IMR-90 (cell line): ENCODE measurements at regions not wholly inside any gene's neighbourhood (a gene's known extent, or its start where the extent isn't known, plus 50 kb on each side); places are given as distances from the start of the nearest gene placed in this dataset.

Source experiments
- ATAC-seq: fragments of 200-7000 bp; cut with Tn5 transposase; 2 replicates; pipeline ENCODE4 v1.9.1; 2020; ENCODE audit warnings: low read depth, mild to moderate bottlenecking, moderate library complexity
- BruUV-seq: library from RNA; stranded (reverse); fragments of 400-500 nt; replicated peaks from 2 replicates; lab custom pipeline; 2021; lab: Mats Ljungman, UMichigan
- CTCF ChIA-PET: fragments of 300-600 bp; formaldehyde crosslinking; extraction: SDS; loops from one replicate; lab custom pipeline; 2021; ENCODE audit warnings: antibody characterized with exemption; lab: Yijun Ruan, JAX
- POLR2A ChIA-PET: fragments of 300-600 bp; sonication (Branson Sonifier 250); formaldehyde crosslinking; loops from one replicate; lab custom pipeline; 2022; ENCODE audit warnings: antibody characterized with exemption; ENCODE audit not compliant: unreplicated experiment; lab: Charles Lee
- DNase-seq: peaks from one replicate; pipeline ENCODE4 v3.0.0; 2013
- H2AFZ ChIP-seq: replicated peaks from 2 replicates; pipeline ENCODE3; 2013; ENCODE audit warnings: low read length, mild to moderate bottlenecking; ENCODE audit not compliant: poor library complexity
- H2AK5ac ChIP-seq: 2 replicates; pipeline ENCODE4 v1.6.1; 2013; ENCODE audit warnings: low read depth, low read length, inconsistent platforms
- H2AK9ac ChIP-seq: replicated peaks from 2 replicates; pipeline ENCODE3; 2013; ENCODE audit warnings: mild to moderate bottlenecking, low read depth, low read length, moderate library complexity; ENCODE audit not compliant: poor library complexity
- H2BK120ac ChIP-seq: 2 replicates; pipeline ENCODE4 v1.6.1; 2013; ENCODE audit warnings: low read depth, low read length, inconsistent platforms
- H2BK15ac ChIP-seq: 3 replicates; pipeline ENCODE4 v1.6.1; 2013; ENCODE audit warnings: low read depth, low read length, inconsistent platforms
- H2BK20ac ChIP-seq: 2 replicates; pipeline ENCODE4 v1.6.1; 2013; ENCODE audit warnings: low read depth, mild to moderate bottlenecking, inconsistent platforms, low read length, moderate library complexity
- H2BK5ac ChIP-seq: 2 replicates; pipeline ENCODE4 v1.6.1; 2013; ENCODE audit warnings: mild to moderate bottlenecking, low read depth, low read length, inconsistent platforms; ENCODE audit not compliant: poor library complexity, severe bottlenecking
- H3K14ac ChIP-seq: replicated peaks from 2 replicates; pipeline ENCODE4 v1.6.1; 2013; ENCODE audit warnings: low read depth, low read length, inconsistent platforms
- H3K18ac ChIP-seq: 2 replicates; pipeline ENCODE4 v1.6.1; 2013; ENCODE audit warnings: low read depth, low read length, control low read depth
- H3K23ac ChIP-seq: 2 replicates; pipeline ENCODE4 v1.6.1; 2013; ENCODE audit warnings: low read depth, low read length, inconsistent platforms
- H3K27ac ChIP-seq: 2 replicates; pipeline ENCODE4 v1.5.1; 2013; ENCODE audit warnings: mild to moderate bottlenecking, control low read depth, low read length; ENCODE audit not compliant: insufficient read depth
- H3K27me3 ChIP-seq: 2 replicates; pipeline ENCODE4 v1.6.1; 2013; ENCODE audit warnings: low read length; ENCODE audit not compliant: control insufficient read depth, insufficient read depth
- H3K36me3 ChIP-seq: 2 replicates; pipeline ENCODE4 v1.6.1; 2013; ENCODE audit warnings: low read length, mixed read lengths; ENCODE audit not compliant: control insufficient read depth, insufficient read depth
- H3K4ac ChIP-seq: 2 replicates; pipeline ENCODE4 v1.6.1; 2013; ENCODE audit warnings: low read depth, low read length, inconsistent platforms
- H3K4me1 ChIP-seq: 2 replicates; pipeline ENCODE4 v1.6.1; 2013; ENCODE audit warnings: low read length, mixed read lengths; ENCODE audit not compliant: control insufficient read depth, insufficient read depth
- H3K4me2 ChIP-seq: 2 replicates; pipeline ENCODE4 v1.6.1; 2013; ENCODE audit warnings: low read depth, mild to moderate bottlenecking, control low read depth, low read length, moderate library complexity
- H3K4me3 ChIP-seq: 2 replicates; pipeline ENCODE4 v1.5.1; 2013; ENCODE audit warnings: low read depth, mild to moderate bottlenecking, control low read depth, low read length, moderate library complexity; ENCODE audit not compliant: insufficient read depth
- H3K56ac ChIP-seq: 2 replicates; pipeline ENCODE4 v1.6.1; 2013; ENCODE audit warnings: low read length, inconsistent platforms; ENCODE audit not compliant: insufficient read depth; ENCODE audit errors: extremely low read depth
- H3K79me1 ChIP-seq, 2 experiments: 2 replicates each; pipeline ENCODE4 v1.6.1; 2013; ENCODE audit warnings: low read length in 2 of 2, inconsistent platforms in 1 of 2, low read depth in 1 of 2
- H3K9ac ChIP-seq: 2 replicates; pipeline ENCODE4 v1.6.1; 2013; ENCODE audit warnings: low read depth, low read length, control low read depth
- H3K9me1 ChIP-seq: 2 replicates; pipeline ENCODE4 v1.6.1; 2013; ENCODE audit warnings: low read length, inconsistent platforms; ENCODE audit not compliant: insufficient read depth
- H3K9me3 ChIP-seq: 2 replicates; pipeline ENCODE4 v1.6.1; 2013; ENCODE audit warnings: low read length; ENCODE audit not compliant: control insufficient read depth, insufficient read depth
- H4K20me1 ChIP-seq: 2 replicates; pipeline ENCODE4 v1.6.1; 2013; ENCODE audit warnings: low read length, inconsistent platforms; ENCODE audit not compliant: insufficient read depth
- H4K5ac ChIP-seq: 2 replicates; pipeline ENCODE4 v1.6.1; 2013; ENCODE audit warnings: mild to moderate bottlenecking, low read depth, low read length, control low read depth
- H4K8ac ChIP-seq, 2 experiments: 2 replicates each; pipeline ENCODE4 v1.6.1; 2013; ENCODE audit warnings: low read depth in 2 of 2, low read length in 2 of 2, control low read depth in 1 of 2, inconsistent platforms in 1 of 2
- H4K91ac ChIP-seq: 2 replicates; pipeline ENCODE4 v1.6.1; 2013; ENCODE audit warnings: low read depth, low read length, inconsistent platforms; ENCODE audit not compliant: insufficient read depth
- BHLHE40 ChIP-seq: fragments of 150-350 bp; IDR thresholded peaks from 2 replicates; pipeline ENCODE4 v1.6.1; 2016; ENCODE audit warnings: mild to moderate bottlenecking, low read depth, low read length
- CEBPB ChIP-seq: IDR thresholded peaks from 2 replicates; pipeline ENCODE4 v1.6.1; 2012; ENCODE audit warnings: low read depth, low read length, improper control_type of control experiment
- CHD1 ChIP-seq: IDR thresholded peaks from 2 replicates; pipeline ENCODE4 v1.6.1; 2012; ENCODE audit warnings: low read depth, low read length, improper control_type of control experiment
- ELK1 ChIP-seq: fragments of 150-350 bp; IDR thresholded peaks from 2 replicates; pipeline ENCODE4 v1.6.1; 2016; ENCODE audit warnings: low read depth, mild to moderate bottlenecking, low read length, moderate library complexity, borderline replicate concordance
- FOS ChIP-seq: fragments of 150-350 bp; IDR thresholded peaks from 2 replicates; pipeline ENCODE4 v1.6.1; 2016; ENCODE audit warnings: low read depth, low read length
- MAFK ChIP-seq: IDR thresholded peaks from 2 replicates; pipeline ENCODE4 v1.6.1; 2012; ENCODE audit warnings: low read depth, low read length, improper control_type of control experiment
- MAZ ChIP-seq: IDR thresholded peaks from 2 replicates; pipeline ENCODE4 v1.6.1; 2012; ENCODE audit warnings: low read depth, mild to moderate bottlenecking, low read length, improper control_type of control experiment, moderate library complexity, borderline replicate concordance
- MXI1 ChIP-seq: IDR thresholded peaks from 2 replicates; pipeline ENCODE4 v1.6.1; 2012; ENCODE audit warnings: low read depth, mild to moderate bottlenecking, low read length, moderate library complexity, borderline replicate concordance
- NFE2L2 ChIP-seq: fragments of 150-350 bp; IDR thresholded peaks from 2 replicates; pipeline ENCODE4 v1.6.1; 2016; ENCODE audit warnings: low read depth, mild to moderate bottlenecking, low read length
- POLR2A ChIP-seq: IDR thresholded peaks from 2 replicates; pipeline ENCODE4 v1.6.1; 2012; ENCODE audit warnings: mild to moderate bottlenecking, low read depth, low read length
- RAD21 ChIP-seq: IDR thresholded peaks from 2 replicates; pipeline ENCODE4 v1.6.1; 2012; ENCODE audit warnings: low read length, improper control_type of control experiment
- RCOR1 ChIP-seq: IDR thresholded peaks from 2 replicates; pipeline ENCODE4 v1.6.1; 2012; ENCODE audit warnings: mild to moderate bottlenecking, low read length, improper control_type of control experiment; ENCODE audit not compliant: insufficient replicate concordance
- RFX5 ChIP-seq: IDR thresholded peaks from 2 replicates; pipeline ENCODE4 v1.8.0; 2012; ENCODE audit warnings: low read depth, mild to moderate bottlenecking, low read length, moderate library complexity
- SMC3 ChIP-seq: fragments of 150-350 bp; IDR thresholded peaks from 2 replicates; pipeline ENCODE4 v1.6.1; 2016; ENCODE audit warnings: low read depth, mild to moderate bottlenecking, antibody characterized with exemption, low read length, moderate library complexity
- USF2 ChIP-seq: fragments of 150-350 bp; IDR thresholded peaks from 2 replicates; pipeline ENCODE4 v1.6.1; 2017; ENCODE audit warnings: mild to moderate bottlenecking, antibody characterized with exemption, low read length, low read depth
- WGBS, 2 experiments: methylation state at CpG; one replicate each; pipeline versions ENCODE4 v1.1.5 to v1.1.7; 2013; ENCODE audit warnings: missing lambda C conversion rate in 2 of 2; ENCODE audit not compliant: insufficient read length in 1 of 2; ENCODE audit errors: extremely low coverage in 2 of 2; 5-methylcytosine and 5-hydroxymethylcytosine counted together
- dilution Hi-C: fragments of 300-500 bp; cut with HindIII; formaldehyde crosslinking; loops from one replicate; pipeline ENCODE4 v1.14.3; 2018; ENCODE audit warnings: low sequenced_read_pairs; ENCODE audit not compliant: unreplicated experiment
- in situ Hi-C: fragments of 300-500 bp; cut with MboI; formaldehyde crosslinking; loops from 3 replicates; pipeline ENCODE4 v1.14.3; 2019; ENCODE audit warnings: low sequenced_read_pairs, inconsistent platforms, mixed read lengths
- intact Hi-C: fragments of 100-400 bp; cut with micrococcal nuclease; formaldehyde crosslinking; loops from 2 replicates; pipeline ENCODE4 v1.10.0; 2022
- TF ChIP-seq, protein P1 (sequence below): conservative IDR thresholded peaks from 2 replicates; pipeline ENCODE4 v1.5.1; 2012; ENCODE audit warnings: mild to moderate bottlenecking, low read depth, low read length, improper control_type of control experiment

- no peak for TF ChIP-seq FOS
- no peak for TF ChIP-seq BHLHE40
- no peak for TF ChIP-seq MXI1
- TF ChIP-seq MAFK, result no peak
- TF ChIP-seq SMC3, result no peak
- TF ChIP-seq RCOR1, result no peak
- TF ChIP-seq CHD1, result no peak
- no peak for TF ChIP-seq USF2
- no peak for TF ChIP-seq ELK1
- TF ChIP-seq RAD21, result no peak
- TF ChIP-seq POLR2A, result no peak
- no peak for TF ChIP-seq MAZ
- TF ChIP-seq, protein P1, sequence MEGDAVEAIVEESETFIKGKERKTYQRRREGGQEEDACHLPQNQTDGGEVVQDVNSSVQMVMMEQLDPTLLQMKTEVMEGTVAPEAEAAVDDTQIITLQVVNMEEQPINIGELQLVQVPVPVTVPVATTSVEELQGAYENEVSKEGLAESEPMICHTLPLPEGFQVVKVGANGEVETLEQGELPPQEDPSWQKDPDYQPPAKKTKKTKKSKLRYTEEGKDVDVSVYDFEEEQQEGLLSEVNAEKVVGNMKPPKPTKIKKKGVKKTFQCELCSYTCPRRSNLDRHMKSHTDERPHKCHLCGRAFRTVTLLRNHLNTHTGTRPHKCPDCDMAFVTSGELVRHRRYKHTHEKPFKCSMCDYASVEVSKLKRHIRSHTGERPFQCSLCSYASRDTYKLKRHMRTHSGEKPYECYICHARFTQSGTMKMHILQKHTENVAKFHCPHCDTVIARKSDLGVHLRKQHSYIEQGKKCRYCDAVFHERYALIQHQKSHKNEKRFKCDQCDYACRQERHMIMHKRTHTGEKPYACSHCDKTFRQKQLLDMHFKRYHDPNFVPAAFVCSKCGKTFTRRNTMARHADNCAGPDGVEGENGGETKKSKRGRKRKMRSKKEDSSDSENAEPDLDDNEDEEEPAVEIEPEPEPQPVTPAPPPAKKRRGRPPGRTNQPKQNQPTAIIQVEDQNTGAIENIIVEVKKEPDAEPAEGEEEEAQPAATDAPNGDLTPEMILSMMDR, result no peak
- no peak for TF ChIP-seq CEBPB
- TF ChIP-seq RFX5, result no peak
- TF ChIP-seq NFE2L2, result no peak
- no peaks in the 10 kb centered on the region for H4K20me1 ChIP-seq
- CTCF ChIA-PET, result no interaction called here
These were observed 146.1 kb upstream of the DPYD start for GRCh38 chr1:98066911-98067310.

More at GRCh38 chr1:98066911-98067310, 146.1 kb upstream of the DPYD start:
- peaks cover 2% of the 10 kb centered on the region; the same call in 1 of the 2 replicates for H3K4me1 ChIP-seq
- H4K8ac ChIP-seq, result no peak overlapping the region
- no peak overlapping the region for H3K27ac ChIP-seq
- intact Hi-C loops, result no loop called here
- no TSS peak for BruUV-seq
- dilution Hi-C loops, result no loop called here
- no peak overlapping the region for H3K14ac ChIP-seq
- no peak overlapping the region for H3K18ac ChIP-seq
- no peak overlapping the region for H4K91ac ChIP-seq
- H2AK9ac ChIP-seq, result no peak overlapping the region
- H2AK5ac ChIP-seq, result no peak overlapping the region
- H3K9me1 ChIP-seq, result no peaks in the 10 kb centered on the region
- H3K4ac ChIP-seq, result no peak overlapping the region
- H3K36me3 ChIP-seq, result no peaks in the 10 kb centered on the region
- H3K56ac ChIP-seq, result no peak overlapping the region
- no peak for DNase-seq
- POLR2A ChIA-PET, result no interaction called here
- no peaks in the 10 kb centered on the region for H3K79me1 ChIP-seq
- no peak overlapping the region for H4K5ac ChIP-seq
- H2BK15ac ChIP-seq, result no peak overlapping the region
- no peak overlapping the region for H3K23ac ChIP-seq
- H2BK5ac ChIP-seq, result no peak overlapping the region
- no peak overlapping the region for H3K4me3 ChIP-seq
- no peaks in the 10 kb centered on the region for H3K9me3 ChIP-seq
- no peak overlapping the region for H3K4me2 ChIP-seq
- no CpG with 5 or more reads among the region's 2 CpGs for whole genome bisulfite sequencing, 2 experiments
- H2BK20ac ChIP-seq, result no peak overlapping the region
- no peak overlapping the region for H2BK120ac ChIP-seq
- no peak overlapping the region for H2AFZ ChIP-seq
- ATAC-seq, result no peak
- H3K9ac ChIP-seq, result no peak overlapping the region
- in situ Hi-C loops, result no loop called here
- H3K27me3 ChIP-seq, result no peaks in the 10 kb centered on the region
